OCI-LY7 (cell line): ENCODE measurements at regions not wholly inside any gene's neighbourhood (a gene's known extent, or its start where the extent isn't known, plus 50 kb on each side); places are given as distances from the start of the nearest gene placed in this dataset.

Source experiments
- EZH2phosphoT487 ChIP-seq: fragments of 200-600 bp; sonication (generic); IDR thresholded peaks from 2 replicates; pipeline ENCODE4 v1.6.1; 2018; ENCODE audit warnings: low read depth, borderline replicate concordance, mild to moderate bottlenecking, mixed run types, antibody characterized with exemption, low read length, moderate library complexity, mixed read lengths
- TF ChIP-seq, protein P1 (sequence below): fragments of 200-600 bp; sonication (generic); conservative IDR thresholded peaks from 2 replicates; pipeline ENCODE4 v1.5.1; 2014; ENCODE audit warnings: mild to moderate bottlenecking, antibody characterized with exemption, low read length, moderate library complexity, mixed read lengths

DNA sequence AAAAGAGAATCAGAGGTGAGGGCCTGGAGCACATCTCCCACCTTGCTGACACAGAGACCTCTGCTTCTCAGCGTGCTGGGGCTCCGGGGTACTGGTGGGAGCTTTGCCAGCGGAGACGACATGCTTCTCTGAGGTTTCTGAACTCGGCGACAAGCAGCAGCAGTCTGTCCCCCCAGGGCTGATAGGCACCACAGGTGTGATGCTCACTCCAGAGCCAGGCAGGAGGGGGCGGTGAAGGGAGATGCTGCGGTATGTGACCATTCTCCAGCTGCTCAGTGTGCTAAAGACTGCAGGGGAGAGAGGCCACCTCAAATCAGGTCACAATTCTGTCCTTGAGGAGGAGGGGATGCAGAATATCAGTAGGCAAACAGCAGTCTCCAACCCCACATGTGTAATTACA, 219.9 kb downstream of the ALDH8A1 start:
- TF ChIP-seq, protein P1, sequence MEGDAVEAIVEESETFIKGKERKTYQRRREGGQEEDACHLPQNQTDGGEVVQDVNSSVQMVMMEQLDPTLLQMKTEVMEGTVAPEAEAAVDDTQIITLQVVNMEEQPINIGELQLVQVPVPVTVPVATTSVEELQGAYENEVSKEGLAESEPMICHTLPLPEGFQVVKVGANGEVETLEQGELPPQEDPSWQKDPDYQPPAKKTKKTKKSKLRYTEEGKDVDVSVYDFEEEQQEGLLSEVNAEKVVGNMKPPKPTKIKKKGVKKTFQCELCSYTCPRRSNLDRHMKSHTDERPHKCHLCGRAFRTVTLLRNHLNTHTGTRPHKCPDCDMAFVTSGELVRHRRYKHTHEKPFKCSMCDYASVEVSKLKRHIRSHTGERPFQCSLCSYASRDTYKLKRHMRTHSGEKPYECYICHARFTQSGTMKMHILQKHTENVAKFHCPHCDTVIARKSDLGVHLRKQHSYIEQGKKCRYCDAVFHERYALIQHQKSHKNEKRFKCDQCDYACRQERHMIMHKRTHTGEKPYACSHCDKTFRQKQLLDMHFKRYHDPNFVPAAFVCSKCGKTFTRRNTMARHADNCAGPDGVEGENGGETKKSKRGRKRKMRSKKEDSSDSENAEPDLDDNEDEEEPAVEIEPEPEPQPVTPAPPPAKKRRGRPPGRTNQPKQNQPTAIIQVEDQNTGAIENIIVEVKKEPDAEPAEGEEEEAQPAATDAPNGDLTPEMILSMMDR, result no peak
- TF ChIP-seq EZH2phosphoT487, result no peak
